ENCODE measurements at regions not wholly inside any gene's neighbourhood (a gene's known extent, or its start where the extent isn't known, plus 50 kb on each side); places are given as distances from the start of the nearest gene placed in this dataset.

DNA sequence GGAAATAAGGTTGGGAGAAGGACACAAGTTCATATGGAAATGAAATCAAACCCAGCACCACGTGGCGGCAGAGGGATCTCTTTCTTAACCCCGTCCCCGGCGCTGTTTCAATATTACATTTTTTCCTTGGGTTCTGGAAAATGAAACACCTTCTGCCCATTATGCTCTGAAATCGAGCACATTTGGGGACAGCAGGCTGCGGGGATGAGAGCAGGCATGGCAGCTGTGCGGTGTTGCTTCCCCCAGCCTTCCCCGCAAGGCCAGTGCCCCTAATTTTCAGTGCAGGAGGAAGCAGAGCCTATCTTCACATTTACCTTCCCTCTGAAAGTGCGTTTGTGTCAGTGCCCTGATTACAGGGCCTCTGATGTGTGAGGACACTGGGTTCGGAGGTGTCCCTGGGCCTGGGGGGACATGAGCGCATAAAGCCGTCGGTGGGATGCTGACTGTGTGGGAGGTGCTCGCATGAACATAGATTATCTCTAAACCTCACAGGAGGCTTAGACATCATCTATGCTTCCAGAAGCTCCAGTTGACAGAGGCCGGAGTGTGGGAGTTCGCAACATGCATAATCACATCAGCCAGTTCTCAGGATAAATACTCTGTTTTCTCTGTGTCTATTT lies 921.3 kb downstream of the BRD1 start:
- DNase-seq, result no peak
- 77 to 83% (median 80%) methylated on average over 14 to 17 of the region's 17 CpGs for WGBS, 5 donors
- Histone ChIP-seq H3K4me3 (no peak overlapping the region), H3K27me3 (peaks cover 0 to 26% (median 0%) of the 10 kb centered on the region in 3 donors), H3K36me3 (no peaks in the 10 kb centered on the region), H3K27ac (no peak overlapping the region), H3K4me1 (no peaks in the 10 kb centered on the region), H3K9me3 (no peaks in the 10 kb centered on the region)
- intact Hi-C loops (cut with DNase I; ENCODE audit: low total_unique reads), result no loop called here
- TF ChIP-seq, protein P1, sequence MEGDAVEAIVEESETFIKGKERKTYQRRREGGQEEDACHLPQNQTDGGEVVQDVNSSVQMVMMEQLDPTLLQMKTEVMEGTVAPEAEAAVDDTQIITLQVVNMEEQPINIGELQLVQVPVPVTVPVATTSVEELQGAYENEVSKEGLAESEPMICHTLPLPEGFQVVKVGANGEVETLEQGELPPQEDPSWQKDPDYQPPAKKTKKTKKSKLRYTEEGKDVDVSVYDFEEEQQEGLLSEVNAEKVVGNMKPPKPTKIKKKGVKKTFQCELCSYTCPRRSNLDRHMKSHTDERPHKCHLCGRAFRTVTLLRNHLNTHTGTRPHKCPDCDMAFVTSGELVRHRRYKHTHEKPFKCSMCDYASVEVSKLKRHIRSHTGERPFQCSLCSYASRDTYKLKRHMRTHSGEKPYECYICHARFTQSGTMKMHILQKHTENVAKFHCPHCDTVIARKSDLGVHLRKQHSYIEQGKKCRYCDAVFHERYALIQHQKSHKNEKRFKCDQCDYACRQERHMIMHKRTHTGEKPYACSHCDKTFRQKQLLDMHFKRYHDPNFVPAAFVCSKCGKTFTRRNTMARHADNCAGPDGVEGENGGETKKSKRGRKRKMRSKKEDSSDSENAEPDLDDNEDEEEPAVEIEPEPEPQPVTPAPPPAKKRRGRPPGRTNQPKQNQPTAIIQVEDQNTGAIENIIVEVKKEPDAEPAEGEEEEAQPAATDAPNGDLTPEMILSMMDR (IDR thresholded peaks at IDR 0.05), result no peak

DNA sequence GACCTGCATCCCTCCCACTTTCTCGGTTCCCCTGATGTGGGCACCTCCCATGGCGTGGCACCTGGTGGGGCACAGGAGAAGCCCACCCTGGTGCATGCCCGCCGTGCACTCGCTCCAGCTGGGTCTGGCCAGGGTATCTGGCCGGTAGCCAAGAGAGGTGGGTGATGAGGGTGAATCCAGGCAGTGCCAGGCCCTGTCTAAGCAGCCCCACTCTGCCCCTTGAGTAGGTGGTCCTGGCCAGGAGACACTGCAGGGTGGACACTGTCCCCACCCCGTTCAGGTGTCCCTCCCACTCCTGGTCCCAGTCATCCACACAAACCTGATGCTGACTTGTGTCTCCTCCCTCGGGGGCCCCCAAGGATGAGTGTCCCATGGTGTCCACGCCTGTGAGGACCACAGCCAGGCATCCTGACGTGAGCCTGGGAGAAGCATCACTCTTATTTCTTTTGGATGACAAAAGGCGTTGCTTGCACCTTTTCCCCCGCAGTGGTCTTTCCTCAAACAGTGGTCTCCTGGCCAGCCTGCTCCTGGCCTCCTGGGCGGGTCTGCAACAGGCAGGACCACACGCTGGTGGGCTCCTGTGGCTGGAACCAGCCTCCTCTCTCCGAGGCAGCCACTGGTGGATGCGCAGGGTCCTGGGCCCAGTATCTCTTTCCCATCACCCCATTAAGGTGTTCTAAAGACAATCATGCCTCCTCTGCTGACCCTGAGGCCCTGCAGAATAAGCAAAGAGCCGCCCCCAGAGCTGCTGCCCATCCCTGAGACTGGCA lies 922.3 kb downstream of the BRD1 start:
- no peaks in the 10 kb centered on the region for H3K36me3 ChIP-seq
- H3K27me3 ChIP-seq, result peaks cover 0 to 26% (median 0%) of the 10 kb centered on the region in 3 donors
- H3K4me3 ChIP-seq, result no peak overlapping the region
- WGBS, 5 donors, result 75 to 83% (median 80%) methylated on average over 16 to 17 of the region's 17 CpGs
- intact Hi-C loops (cut with DNase I; ENCODE audit: low total_unique reads), result no loop called here
- no peaks in the 10 kb centered on the region for H3K4me1 ChIP-seq
- no peak for TF ChIP-seq EP300 (IDR thresholded peaks at IDR 0.05)
- TF ChIP-seq POLR2A (IDR thresholded peaks at IDR 0.05), result no peak
- TF ChIP-seq, protein P1 (IDR thresholded peaks at IDR 0.05), result no peak
- TF ChIP-seq POLR2AphosphoS5 (IDR thresholded peaks at IDR 0.05), result no peak
- H3K27ac ChIP-seq, result no peak overlapping the region
- no peaks in the 10 kb centered on the region for H3K9me3 ChIP-seq
- no peak for DNase-seq

GRCh38 chr22:48902983-48903650 lies 924.6 kb downstream of the BRD1 start:
- no peaks in the 10 kb centered on the region for H3K36me3 ChIP-seq
- H3K27ac ChIP-seq, result no peak overlapping the region
- no peak for DNase-seq
- no peak overlapping the region for H3K4me3 ChIP-seq
- TF ChIP-seq, protein P1 (IDR thresholded peaks at IDR 0.05), result no peak
- no peak for TF ChIP-seq POLR2AphosphoS5 (IDR thresholded peaks at IDR 0.05)
- no peak for TF ChIP-seq POLR2A (IDR thresholded peaks at IDR 0.05)
- 69 to 80% (median 74%) methylated on average over 14 to 23 of the region's 25 CpGs for WGBS, 5 donors
- peaks cover 0 to 32% (median 0%) of the 10 kb centered on the region in 3 donors for H3K27me3 ChIP-seq
- no peaks in the 10 kb centered on the region for H3K4me1 ChIP-seq
- H3K9me3 ChIP-seq, result no peaks in the 10 kb centered on the region
- intact Hi-C loops (cut with DNase I; ENCODE audit: low total_unique reads), result no loop called here

GRCh38 chr22:48902001-48902869 lies 925.4 kb downstream of the BRD1 start:
- no peaks in the 10 kb centered on the region for H3K4me1 ChIP-seq
- H3K36me3 ChIP-seq, result no peaks in the 10 kb centered on the region
- H3K27me3 ChIP-seq, result peaks cover 0 to 32% (median 0%) of the 10 kb centered on the region in 3 donors
- intact Hi-C loops (cut with DNase I; ENCODE audit: low total_unique reads), result no loop called here
- H3K27ac ChIP-seq, result no peak overlapping the region
- no peaks in the 10 kb centered on the region for H3K9me3 ChIP-seq
- no peak overlapping the region for H3K4me3 ChIP-seq
- 80 to 91% (median 85%) methylated on average over 35 to 37 of the region's 37 CpGs for WGBS, 5 donors
- DNase-seq, result no peak
- TF ChIP-seq POLR2A (IDR thresholded peaks at IDR 0.05) (no peak), EP300 (IDR thresholded peaks at IDR 0.05) (no peak)
- TF ChIP-seq, protein P1 (IDR thresholded peaks at IDR 0.05), result no peak
